ENCODE measurements at regions not wholly inside any gene's neighbourhood (a gene's known extent, or its start where the extent isn't known, plus 50 kb on each side); places are given as distances from the start of the nearest gene placed in this dataset.

GRCh38 chr9:115978091-115978490 lies 175.5 kb upstream of the PAPPA start:
- no peak overlapping the region for H3K4me3 Mint-ChIP-seq
- H3K27ac Mint-ChIP-seq = no peak overlapping the region
- DNase-seq = no peak
- no peak for ATAC-seq
- no peak for TF ChIP-seq CTCF (IDR thresholded peaks at IDR 0.05)
- no peaks in the 10 kb centered on the region for H3K36me3 Mint-ChIP-seq (ENCODE audit: low read depth)
- no peaks in the 10 kb centered on the region for H3K27me3 Mint-ChIP-seq
- POLR2A ChIA-PET = no interaction called here
- H3K4me1 Mint-ChIP-seq (ENCODE audit: low read depth) = no peaks in the 10 kb centered on the region
- intact Hi-C loops (cut with micrococcal nuclease) = no loop called here
- CTCF ChIA-PET = interaction anchor here (1.3 kb wide), 1 partner anchor 24 kb away, joined by 4 read pairs; no protein-coding TSS in a partner anchor
- peaks cover 3% of the 10 kb centered on the region for H3K9me3 Mint-ChIP-seq

- intact Hi-C loops (cut with micrococcal nuclease) = no loop called here
- ChIA-PET CTCF (interaction anchor here (1.3 kb wide), 1 partner anchor 23 kb away, joined by 4 read pairs; no protein-coding TSS in a partner anchor), POLR2A (no interaction called here)
- Mint-ChIP-seq H3K9me3 (peaks cover 3% of the 10 kb centered on the region), H3K4me1 (ENCODE audit: low read depth) (no peaks in the 10 kb centered on the region), H3K27ac (no peak overlapping the region), H3K4me3 (no peak overlapping the region), H3K27me3 (no peaks in the 10 kb centered on the region), H3K36me3 (ENCODE audit: low read depth) (no peaks in the 10 kb centered on the region)
- no peak for TF ChIP-seq CTCF (IDR thresholded peaks at IDR 0.05)
- ATAC-seq = no peak
- DNase-seq = no peak
Observed at GRCh38 chr9:115978659-115979096, 174.9 kb upstream of the PAPPA start.

GRCh38 chr9:115980054-115980453 lies 173.5 kb upstream of the PAPPA start:
- peaks cover 3% of the 10 kb centered on the region for H3K9me3 Mint-ChIP-seq
- intact Hi-C loops (cut with micrococcal nuclease) = no loop called here
- CTCF ChIA-PET = no interaction called here

GRCh38 chr9:115980502-115980901 lies 173.1 kb upstream of the PAPPA start:
- POLR2A ChIA-PET = no interaction called here
- Mint-ChIP-seq H3K36me3 (ENCODE audit: low read depth) (no peaks in the 10 kb centered on the region), H3K27me3 (no peaks in the 10 kb centered on the region), H3K4me3 (no peak overlapping the region), H3K9me3 (peaks cover 3% of the 10 kb centered on the region), H3K27ac (no peak overlapping the region), H3K4me1 (ENCODE audit: low read depth) (no peaks in the 10 kb centered on the region)
- intact Hi-C loops (cut with micrococcal nuclease) = no loop called here
- DNase-seq (no peak), ATAC-seq (no peak)
- no peak for TF ChIP-seq CTCF (IDR thresholded peaks at IDR 0.05)
- CTCF ChIA-PET = no interaction called here

More at GRCh38 chr9:115980054-115980453, 173.5 kb upstream of the PAPPA start:
- no peaks in the 10 kb centered on the region for H3K36me3 Mint-ChIP-seq (ENCODE audit: low read depth)
- H3K27ac Mint-ChIP-seq = no peak overlapping the region
- H3K27me3 Mint-ChIP-seq = no peaks in the 10 kb centered on the region
- POLR2A ChIA-PET = no interaction called here
- no peak for TF ChIP-seq CTCF (IDR thresholded peaks at IDR 0.05)
- H3K4me1 Mint-ChIP-seq (ENCODE audit: low read depth) = no peaks in the 10 kb centered on the region
- ATAC-seq (no peak), DNase-seq (no peak)
- no peak overlapping the region for H3K4me3 Mint-ChIP-seq

- H3K27ac Mint-ChIP-seq = no peak overlapping the region
- no peaks in the 10 kb centered on the region for H3K4me1 Mint-ChIP-seq (ENCODE audit: low read depth)
- POLR2A ChIA-PET = no interaction called here
- no peak overlapping the region for H3K4me3 Mint-ChIP-seq
- intact Hi-C loops (cut with micrococcal nuclease) = no loop called here
- CTCF ChIA-PET = no interaction called here
- DNase-seq (no peak), ATAC-seq (no peak)
- peaks cover 3% of the 10 kb centered on the region for H3K9me3 Mint-ChIP-seq
- H3K27me3 Mint-ChIP-seq = no peaks in the 10 kb centered on the region
- TF ChIP-seq CTCF (IDR thresholded peaks at IDR 0.05) = no peak
- H3K36me3 Mint-ChIP-seq (ENCODE audit: low read depth) = no peaks in the 10 kb centered on the region
Observed at GRCh38 chr9:115980976-115981375, 172.6 kb upstream of the PAPPA start.

All from activated CD8-positive, alpha-beta T cell treated with anti-CD3 and anti-CD28 coated beads for 36 hours (primary cell).